NOMO-1 treated with DMSO at 0.1 percent for 48 hours (cell line): ENCODE measurements at regions not wholly inside any gene's neighbourhood (a gene's known extent, or its start where the extent isn't known, plus 50 kb on each side); places are given as distances from the start of the nearest gene placed in this dataset.

Source experiments
- DNase-seq: peaks from one replicate; lab custom pipeline; 2025; ENCODE audit not compliant: unreplicated experiment; lab: John Stamatoyannopoulos, UW

DNA sequence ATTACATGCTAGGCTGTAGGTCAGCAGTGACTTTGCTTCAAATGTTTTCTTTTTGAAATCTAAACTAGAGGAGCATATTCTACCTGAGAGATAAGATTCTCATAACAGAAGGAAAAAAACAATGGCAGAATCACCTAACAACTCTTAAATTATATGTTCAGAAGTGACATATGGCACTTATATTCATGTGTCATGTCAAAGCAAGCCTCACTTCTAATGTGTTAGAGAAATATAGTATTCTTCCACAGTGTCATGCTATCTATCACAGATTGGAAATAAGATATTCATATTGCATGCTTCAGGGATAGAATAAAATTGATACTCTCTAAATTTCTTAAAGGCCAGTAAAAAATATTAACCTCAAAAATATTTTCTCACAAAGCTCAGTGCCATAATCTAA lies 874.6 kb upstream of the PRMT6 start:
- no peak for DNase-seq

DNA sequence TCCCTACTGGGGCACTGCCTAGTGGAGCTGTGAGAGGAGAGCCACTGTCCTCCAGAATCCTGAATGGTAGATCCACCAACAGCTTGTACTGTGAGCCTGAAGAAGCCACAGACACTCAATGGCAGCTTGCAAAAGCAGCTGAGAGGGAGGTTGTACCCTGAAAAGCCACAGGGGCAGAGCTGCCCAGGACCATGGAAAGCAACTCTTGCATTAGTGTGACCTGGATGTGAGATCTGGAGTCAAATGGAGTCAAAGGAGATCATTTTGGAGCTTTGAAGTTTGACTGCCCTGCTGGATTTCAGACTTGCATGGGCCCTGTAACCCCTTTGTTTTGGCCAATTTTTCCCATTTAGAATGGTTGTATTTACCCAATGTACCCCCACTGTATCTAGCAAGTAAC lies 871.4 kb upstream of the PRMT6 start:
- DNase-seq: no peak

DNA sequence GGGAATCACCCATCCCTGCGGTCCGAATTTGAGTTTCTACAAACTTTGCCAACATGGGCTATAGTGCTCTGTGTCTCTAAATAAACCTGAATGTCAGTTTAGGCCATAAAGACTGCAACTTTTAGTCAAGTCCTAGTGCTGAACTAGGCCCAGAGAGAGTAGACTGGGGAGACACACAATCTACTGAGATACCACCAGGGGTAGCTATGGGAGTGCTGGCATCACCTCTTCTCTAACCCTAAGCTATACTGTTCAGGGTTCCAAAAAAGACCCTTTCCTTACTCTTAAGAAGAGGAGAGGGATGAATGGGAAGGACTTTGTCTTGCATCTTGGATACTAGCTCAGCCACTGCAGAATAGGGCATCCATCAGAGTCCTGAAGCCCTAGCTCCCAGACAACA lies 866.7 kb upstream of the PRMT6 start:
- DNase-seq: no peak

DNA sequence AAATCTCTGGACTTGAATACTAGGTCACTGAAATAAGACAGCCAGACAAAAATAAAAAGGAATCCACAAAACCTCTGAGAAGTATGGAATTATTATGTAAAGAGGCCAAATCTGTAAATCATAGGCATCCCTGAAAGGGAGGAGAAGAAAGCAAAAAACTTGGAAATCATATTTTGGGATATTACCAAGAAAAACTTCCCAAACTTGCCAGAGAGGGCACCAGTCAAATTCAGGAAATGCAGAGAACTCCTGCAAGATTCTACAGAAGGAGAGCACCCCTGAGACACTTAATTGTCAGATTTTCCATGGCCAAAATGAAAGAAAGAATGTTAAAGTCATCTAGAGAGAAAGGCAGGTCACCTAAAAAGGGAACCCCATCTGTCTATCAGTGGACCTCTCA lies 862.3 kb upstream of the PRMT6 start:
- no peak for DNase-seq

DNA sequence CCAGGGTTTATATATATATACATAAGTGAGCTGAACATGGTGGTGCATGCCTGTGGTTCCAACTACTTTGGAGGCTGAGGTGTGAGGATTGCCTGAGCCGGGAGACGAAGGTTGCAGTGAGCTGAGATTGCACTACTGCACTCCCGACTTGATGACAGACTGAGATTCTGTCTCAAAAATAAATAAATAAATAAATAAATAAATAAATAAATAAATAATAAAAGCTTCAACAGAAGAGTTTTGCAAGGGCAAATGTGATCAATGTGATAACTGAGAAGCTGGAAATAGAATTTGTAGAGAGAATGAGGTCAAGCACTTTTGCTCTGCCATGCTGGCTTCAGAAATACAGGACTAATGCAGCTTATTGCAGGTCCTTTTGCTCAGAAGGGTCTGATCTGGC lies 855.8 kb upstream of the PRMT6 start:
- DNase-seq: no peak

DNA sequence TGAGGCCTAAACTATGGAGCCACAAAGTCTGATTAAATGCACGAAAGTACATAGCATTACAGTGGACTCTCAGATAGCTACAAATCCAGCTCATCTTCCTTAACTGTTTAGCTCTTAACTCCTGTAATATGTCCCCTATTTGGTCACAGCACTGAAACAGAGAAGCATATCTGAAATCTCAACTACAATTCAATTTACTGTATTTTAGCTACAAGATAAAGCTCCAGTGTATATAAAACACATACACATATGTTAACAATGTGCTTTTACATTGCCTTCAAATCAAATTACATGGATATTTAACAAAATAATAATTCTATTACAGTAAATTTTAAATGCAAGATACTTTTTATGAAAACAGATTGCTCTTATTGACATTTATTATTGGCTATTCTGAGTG lies 849.3 kb upstream of the PRMT6 start:
- no peak for DNase-seq

DNA sequence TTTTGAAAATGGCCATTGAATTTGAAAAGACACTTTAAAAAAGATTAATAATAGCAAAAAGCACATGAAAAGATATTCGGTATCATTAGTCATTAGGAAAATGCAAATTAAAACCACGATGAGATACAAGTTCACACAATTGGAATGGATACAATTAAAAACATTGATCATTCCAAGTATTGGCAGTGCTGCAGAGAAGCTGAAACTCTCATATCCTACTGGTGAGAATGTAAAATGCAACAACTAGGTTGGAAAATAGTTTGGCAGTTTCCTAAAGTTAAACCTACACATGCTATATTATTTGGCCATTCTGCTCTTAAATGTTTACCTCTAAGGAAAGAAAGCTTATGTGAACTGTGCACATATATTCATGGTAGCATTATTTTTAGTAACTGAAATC lies 838.7 kb upstream of the PRMT6 start:
- no peak for DNase-seq

DNA sequence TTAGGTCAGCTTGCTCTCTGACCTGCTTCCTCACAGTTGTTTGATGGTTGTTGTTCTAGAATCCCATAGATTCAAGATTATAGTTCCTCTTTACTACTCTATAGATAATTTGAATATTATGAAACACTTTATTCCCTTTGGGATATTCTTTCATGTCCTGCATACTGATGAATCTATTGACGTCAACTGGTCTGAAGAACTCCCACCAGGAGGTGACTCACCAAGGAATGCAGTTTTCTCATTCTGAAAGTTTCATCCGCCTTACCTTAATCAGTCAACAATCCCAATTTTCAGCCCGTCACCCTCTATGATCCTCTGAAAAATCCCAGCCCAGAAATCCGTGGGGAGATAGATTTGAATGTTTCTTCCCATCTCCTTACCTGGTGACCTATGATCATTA lies 834.1 kb upstream of the PRMT6 start:
- no peak for DNase-seq

DNA sequence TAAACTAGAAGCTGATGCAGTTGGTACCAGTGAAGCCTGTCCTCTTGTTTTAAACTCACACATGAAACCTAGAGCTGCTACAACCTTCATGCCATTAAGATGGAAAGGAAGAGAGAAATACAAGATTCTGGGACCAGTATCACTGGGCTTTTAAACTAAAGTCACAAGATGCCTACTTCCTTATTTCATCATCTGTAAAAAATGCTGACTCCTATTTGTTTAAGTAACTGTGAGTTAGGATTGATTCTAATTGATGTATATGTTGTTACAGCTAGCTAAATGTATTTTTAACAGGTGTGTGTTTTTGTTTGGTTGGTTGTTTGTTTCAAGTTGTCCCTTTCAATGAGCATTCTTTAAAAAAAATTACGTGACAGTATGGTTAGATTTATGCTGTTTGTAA lies 833.3 kb upstream of the PRMT6 start:
- no peak for DNase-seq

DNA sequence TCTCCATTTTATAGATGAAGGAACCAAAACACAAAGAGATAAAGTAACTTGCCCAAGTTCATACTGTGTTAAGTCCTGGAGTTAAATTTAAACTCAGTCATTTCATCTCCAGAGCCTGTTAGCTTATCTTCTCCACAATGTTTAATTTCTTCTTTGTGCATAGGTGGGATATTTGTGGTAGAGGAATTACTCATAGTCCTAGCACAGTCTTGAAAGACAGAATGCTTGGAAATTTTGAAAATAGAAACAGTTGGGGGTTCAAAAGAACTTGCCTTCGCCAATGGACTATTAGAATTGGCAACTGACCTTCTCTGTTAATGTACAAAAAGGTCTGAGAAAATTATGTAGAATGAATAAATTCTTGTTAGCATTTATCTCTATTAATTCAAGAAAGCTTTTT lies 832.0 kb upstream of the PRMT6 start:
- no peak for DNase-seq

DNA sequence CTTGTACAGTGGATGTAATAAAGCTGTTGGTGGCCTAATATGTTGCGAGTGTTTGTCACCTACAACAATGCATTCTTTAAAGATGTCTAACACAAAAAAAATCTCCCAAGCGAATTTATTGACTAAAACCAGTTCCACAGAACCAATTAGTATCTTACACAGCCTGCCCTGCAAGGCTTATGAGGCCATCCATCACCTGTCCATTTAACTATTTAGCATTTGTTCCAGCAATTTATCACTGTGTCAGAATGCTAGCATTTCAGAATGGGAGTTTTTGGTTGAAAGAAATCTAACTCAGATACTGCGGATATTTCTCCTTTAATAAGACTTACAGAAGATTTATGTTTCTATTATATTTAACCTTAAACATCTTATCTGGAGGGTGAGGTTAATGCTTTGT lies 831.1 kb upstream of the PRMT6 start:
- DNase-seq: no peak

DNA sequence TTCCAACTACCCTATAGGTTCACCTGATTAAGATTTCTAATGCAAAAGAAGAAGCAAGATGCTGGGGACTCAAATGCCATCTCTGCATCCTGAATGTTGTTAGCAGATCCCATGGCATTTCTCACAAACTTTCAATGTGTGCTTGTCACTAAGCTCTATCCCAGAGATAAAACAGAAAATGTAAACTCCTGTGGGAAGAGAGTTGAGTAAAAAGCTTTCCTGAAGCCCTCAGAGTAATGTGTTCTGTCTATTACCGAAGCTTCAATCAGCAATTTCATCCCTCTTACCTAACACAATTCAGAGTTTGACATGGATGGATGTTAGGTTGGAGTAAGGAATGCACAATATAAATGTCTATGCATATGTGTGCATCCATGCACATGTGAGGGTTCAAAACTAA lies 829.9 kb upstream of the PRMT6 start:
- no peak for DNase-seq

DNA sequence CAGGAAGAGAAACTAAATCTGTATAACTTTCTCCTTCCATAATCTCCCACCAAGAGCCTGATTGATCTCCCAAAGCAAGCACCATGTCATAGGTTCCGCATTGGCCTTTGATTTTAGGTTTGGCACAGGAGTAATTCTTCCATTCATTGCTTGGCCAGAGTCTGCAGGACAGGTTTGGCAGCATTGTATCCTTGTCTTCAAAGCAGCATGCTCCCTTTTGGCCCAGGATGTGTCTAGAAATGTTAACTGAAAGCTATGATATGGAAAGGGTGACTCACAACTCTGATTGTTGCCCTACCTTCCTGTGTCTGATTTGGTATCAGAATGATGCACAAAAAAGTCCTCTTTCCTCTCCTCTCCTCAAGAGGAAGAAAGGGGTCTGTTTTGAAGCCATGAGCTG lies 824.3 kb upstream of the PRMT6 start:
- DNase-seq: no peak

DNA sequence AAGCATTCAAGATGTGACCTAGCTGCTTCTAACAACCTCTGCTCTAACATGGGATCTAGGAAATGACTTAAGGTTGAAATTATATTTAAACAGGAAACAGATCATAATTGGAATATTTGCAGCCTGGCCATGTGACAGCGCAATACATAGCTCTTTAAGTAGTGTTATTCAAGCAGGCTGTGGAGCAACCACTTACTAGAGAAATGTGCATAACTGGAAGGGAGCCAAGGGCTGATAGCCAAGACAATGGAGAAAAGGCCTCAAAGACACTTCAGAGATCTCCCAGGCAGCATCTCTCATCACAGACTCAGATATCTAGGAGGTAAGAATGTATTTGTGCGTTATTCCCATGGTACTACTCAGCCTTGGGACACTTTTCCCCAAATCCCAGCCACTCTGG lies 823.0 kb upstream of the PRMT6 start:
- DNase-seq: no peak

DNA sequence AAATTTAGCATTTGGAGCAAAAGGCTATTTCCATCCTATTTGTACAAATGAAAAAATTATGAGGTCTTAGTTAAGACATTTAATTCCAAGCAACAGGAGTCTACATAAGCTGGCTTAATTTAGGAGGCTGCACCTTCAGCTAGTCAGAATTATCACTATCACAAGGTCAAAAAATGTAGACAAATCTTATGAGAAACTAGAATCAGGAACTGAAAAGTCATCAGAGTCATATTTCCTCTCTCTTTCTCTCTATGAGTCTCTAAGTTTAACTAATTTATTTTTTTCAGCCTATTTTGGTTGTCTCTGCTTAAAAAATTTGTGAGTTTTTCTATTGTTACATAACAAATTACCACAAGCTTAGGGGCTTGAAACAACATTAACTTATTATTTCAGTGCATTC lies 807.1 kb upstream of the PRMT6 start:
- DNase-seq: no peak

DNA sequence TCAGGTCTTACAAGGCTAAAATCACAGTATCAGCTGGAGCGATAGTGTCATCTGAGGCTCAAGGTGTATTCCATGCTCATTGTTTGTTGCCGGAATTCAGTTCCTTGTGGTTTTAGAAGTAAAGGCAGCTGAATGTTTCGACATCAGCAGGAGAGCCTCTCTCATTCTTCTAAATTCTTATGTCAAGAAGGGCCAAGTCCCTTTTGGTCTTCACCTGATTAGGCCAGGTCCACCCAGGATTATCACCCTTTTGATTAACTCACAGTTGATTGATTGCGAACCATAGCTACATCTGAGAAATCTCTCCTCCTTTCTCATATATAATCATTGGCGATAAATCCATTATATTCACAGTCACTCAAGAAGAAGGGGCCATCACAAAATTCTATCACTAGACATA lies 806.7 kb upstream of the PRMT6 start:
- no peak for DNase-seq

DNA sequence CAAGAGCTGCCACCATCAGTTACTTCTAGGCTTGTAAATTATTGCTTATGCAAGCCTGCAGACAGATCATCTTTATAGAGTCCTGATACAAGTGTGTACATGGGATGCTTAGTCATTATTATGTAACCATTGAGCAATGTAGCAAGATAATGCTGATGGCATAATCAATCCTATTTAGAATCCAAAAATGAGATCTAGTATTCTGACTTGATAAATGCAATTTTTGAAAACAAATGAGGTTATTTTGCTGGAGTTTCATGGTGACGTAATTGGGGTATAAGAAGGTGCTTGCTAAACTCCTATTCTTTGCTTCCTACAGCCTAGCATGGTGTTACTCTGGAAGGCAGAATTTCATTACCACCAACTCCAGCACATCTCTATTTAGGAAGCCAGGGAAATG lies 801.7 kb upstream of the PRMT6 start:
- DNase-seq: peak; percentile 1

DNA sequence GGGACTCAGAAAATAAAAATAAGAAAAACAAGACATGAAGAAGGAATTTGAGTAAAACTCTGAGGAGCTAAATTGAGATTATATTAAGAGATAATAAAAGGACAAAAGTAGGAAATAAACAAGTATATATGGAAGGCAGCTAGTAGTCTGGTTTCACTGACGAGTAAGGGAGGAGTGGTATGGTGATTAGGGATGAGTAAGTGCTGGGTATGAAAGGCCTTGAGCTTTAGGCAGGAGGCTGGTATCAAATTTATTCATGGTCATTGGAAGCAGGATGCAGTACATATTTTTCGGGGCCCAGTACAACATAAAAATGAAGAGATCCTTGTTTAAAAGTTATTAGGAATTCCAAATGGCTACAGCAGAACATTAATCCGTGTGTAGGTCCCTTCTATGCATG lies 789.7 kb upstream of the PRMT6 start:
- DNase-seq: no peak

DNA sequence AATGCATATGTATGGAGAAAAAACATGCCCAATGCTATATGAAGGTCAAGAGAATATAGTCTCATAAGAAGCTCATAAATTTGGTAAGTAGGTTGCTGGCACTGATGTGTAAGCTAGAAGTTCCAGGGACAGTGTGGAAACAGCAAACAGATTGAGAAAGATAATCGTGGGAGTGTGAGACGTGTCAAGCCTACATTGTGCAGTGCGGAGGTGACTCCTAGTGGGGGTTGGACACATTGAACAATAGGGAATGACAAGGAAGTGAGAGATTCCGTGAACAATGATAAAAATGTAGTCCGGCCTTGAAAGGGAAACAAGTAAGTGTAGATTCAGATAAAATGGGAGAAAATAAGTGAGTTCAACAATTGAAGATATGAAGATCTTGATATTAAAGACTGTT lies 788.4 kb upstream of the PRMT6 start:
- no peak for DNase-seq

DNA sequence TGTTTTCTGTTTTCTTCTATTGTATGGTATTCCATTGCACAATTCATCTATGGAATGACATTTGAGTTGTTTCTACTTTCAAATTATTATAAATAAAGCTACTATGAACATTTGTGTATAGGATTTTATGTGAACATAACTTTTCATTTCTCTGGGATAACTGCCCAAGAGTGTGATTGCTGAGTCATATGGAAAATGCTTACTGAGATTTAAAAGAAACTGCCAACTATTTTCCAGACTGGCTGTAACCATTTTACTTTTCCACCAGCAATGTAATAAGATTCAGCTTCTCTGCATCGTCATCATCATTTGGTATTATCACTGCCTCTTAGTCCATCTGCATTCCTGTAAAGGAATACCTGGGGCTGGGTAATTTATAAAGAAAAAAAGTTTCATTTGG lies 779.6 kb upstream of the PRMT6 start:
- DNase-seq: no peak

DNA sequence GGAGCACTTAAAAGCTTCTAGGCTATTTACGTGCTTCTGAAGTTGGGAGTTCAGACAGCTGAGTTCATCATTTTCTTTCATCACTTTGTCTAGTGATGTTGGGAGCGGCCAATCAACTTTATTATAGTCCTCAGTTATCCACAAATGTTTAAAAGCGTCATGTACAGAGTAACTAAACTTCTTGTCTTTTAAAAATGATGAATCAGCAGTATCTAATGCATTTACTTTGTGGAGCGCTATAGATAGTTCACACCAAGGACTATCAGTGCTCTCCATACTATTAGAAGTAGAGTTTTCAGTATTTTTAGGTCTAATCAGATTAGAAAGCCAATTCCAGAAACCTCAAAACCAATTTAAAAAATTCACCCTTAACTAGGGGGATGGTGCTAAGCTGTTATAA lies 778.7 kb upstream of the PRMT6 start:
- DNase-seq: no peak

DNA sequence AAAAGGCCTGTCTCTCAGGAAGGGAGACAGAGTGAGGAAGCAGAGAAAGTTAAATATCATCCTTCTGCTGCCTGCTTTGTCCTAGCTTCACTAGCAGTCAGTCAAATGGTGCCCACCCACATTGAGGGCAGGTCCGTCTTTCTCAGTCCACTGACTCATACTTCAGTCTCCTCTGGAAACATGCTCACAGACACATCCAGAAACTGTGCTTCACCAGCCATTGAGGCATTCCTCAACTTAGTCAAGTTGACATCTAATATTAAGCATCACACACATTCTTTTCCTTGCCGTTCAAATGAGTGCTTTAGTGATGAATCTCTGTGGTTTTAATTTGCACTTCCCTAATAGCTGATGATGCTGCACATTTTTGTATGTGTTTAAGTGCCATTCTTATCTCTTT lies 777.8 kb upstream of the PRMT6 start:
- no peak for DNase-seq

DNA sequence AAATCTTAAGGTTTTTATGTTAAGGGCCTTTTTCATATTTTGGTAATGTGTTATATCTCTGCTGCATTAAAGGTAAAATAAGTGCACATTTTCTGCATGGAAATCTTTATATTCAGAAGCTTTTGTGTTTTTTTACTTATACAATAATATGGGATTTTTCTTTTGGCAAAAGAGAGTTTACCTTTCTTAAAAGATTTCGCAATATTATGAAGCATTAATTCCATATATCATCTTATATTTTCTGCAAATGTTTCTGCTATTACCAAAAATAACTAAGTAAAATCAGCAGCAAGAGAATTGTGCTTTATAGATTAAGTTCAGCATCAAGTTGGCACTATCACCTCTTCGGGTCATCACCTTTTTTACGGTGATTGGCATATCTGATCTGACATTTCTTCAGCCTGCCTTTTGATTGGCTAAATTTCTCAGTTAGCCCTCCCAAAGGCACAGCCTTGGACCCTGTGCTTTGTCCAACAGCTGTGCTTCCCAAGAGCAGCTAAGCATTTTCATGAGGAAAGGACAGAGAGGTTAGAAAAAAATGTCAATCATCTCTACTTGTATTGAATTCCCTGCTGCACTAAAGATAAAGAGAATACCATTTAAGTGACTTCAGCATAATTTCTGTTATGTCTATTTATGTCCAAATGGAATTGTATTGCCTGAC lies 767.1 kb upstream of the PRMT6 start:
- no peak for DNase-seq
